ENCODE measurements at regions not wholly inside any gene's neighbourhood (a gene's known extent, or its start where the extent isn't known, plus 50 kb on each side); places are given as distances from the start of the nearest gene placed in this dataset.

- no peak for DNase-seq
Observed at GRCh38 chr12:116650585-116651087, 87.2 kb downstream of the SPRING1 start.

GRCh38 chr12:116650062-116650461, 87.8 kb downstream of the SPRING1 start:
- no peak for DNase-seq

- no peak for DNase-seq
Observed at GRCh38 chr12:116647813-116648212, 88.6 kb downstream of the MAP1LC3B2 start.

GRCh38 chr12:116646901-116647300, 87.7 kb downstream of the MAP1LC3B2 start:
- no peak for DNase-seq

GRCh38 chr12:116644806-116645205, 85.6 kb downstream of the MAP1LC3B2 start:
- no peak for DNase-seq

GRCh38 chr12:116642683-116643082, 83.5 kb downstream of the MAP1LC3B2 start:
- DNase-seq, result no peak

GRCh38 chr12:116642106-116642505, 82.9 kb downstream of the MAP1LC3B2 start:
- DNase-seq, result no peak

GRCh38 chr12:116640281-116640680, 81.1 kb downstream of the MAP1LC3B2 start:
- no peak for DNase-seq

- no peak for DNase-seq
Observed at GRCh38 chr12:116639765-116640164, 80.6 kb downstream of the MAP1LC3B2 start.

GRCh38 chr12:116638376-116638775, 79.2 kb downstream of the MAP1LC3B2 start:
- no peak for DNase-seq

- DNase-seq, result no peak
Observed at GRCh38 chr12:116637589-116638150, 78.5 kb downstream of the MAP1LC3B2 start.

- DNase-seq, result no peak
Observed at GRCh38 chr12:116636608-116637519, 77.7 kb downstream of the MAP1LC3B2 start.

- DNase-seq, result no peak
Observed at GRCh38 chr12:116635487-116635886, 76.3 kb downstream of the MAP1LC3B2 start.

GRCh38 chr12:116633476-116633875, 74.3 kb downstream of the MAP1LC3B2 start:
- DNase-seq, result no peak

GRCh38 chr12:116631619-116632018, 72.4 kb downstream of the MAP1LC3B2 start:
- DNase-seq, result no peak

- DNase-seq, result no peak
Observed at GRCh38 chr12:116630762-116631161, 71.6 kb downstream of the MAP1LC3B2 start.

- DNase-seq, result no peak
Observed at GRCh38 chr12:116629480-116629879, 70.3 kb downstream of the MAP1LC3B2 start.

- DNase-seq, result no peak
Observed at GRCh38 chr12:116628989-116629388, 69.8 kb downstream of the MAP1LC3B2 start.

- no peak for DNase-seq
Observed at GRCh38 chr12:116628450-116628793, 69.2 kb downstream of the MAP1LC3B2 start.
